ENCODE measurements at regions not wholly inside any gene's neighbourhood (a gene's known extent, or its start where the extent isn't known, plus 50 kb on each side); places are given as distances from the start of the nearest gene placed in this dataset.

- no peak for DNase-seq (ENCODE audit: low spot score in 2 of 2)
- 76 to 79% methylated on average over 10 of the region's 10 CpGs for WGBS, 2 donors
- intact Hi-C loops (cut with DNase I; ENCODE audit: low total_unique reads): no loop called here
- H3K4me3 ChIP-seq (ENCODE audit: low read depth, poor library complexity, severe bottlenecking): no peak overlapping the region
- TF ChIP-seq CTCF (IDR thresholded peaks at IDR 0.05) (no peak), POLR2A (IDR thresholded peaks at IDR 0.05) (no peak)
Observed at GRCh38 chr9:28747351-28747985, 1174.2 kb upstream of the C9orf72 start.

GRCh38 chr9:28750136-28750535 is 1176.9 kb upstream of the C9orf72 start:
- intact Hi-C loops (cut with DNase I; ENCODE audit: low total_unique reads): no loop called here
- no peak overlapping the region for H3K4me3 ChIP-seq (ENCODE audit: low read depth, poor library complexity, severe bottlenecking)
- 83 to 89% methylated on average over 2 of the region's 2 CpGs for WGBS, 2 donors

GRCh38 chr9:28758341-28758740 is 1185.1 kb upstream of the C9orf72 start:
- no peak for TF ChIP-seq POLR2A (IDR thresholded peaks at IDR 0.05)
- intact Hi-C loops (cut with DNase I; ENCODE audit: low total_unique reads): no loop called here
- no peak for DNase-seq (ENCODE audit: low spot score in 2 of 2)
- whole genome bisulfite sequencing, 2 donors: 39 to 70% methylated on average over 1 of the region's 1 CpG
- no peak overlapping the region for H3K4me3 ChIP-seq (ENCODE audit: low read depth, poor library complexity, severe bottlenecking)

More at GRCh38 chr9:28750136-28750535, 1176.9 kb upstream of the C9orf72 start:
- TF ChIP-seq POLR2A (IDR thresholded peaks at IDR 0.05): no peak
- no peak for TF ChIP-seq CTCF (IDR thresholded peaks at IDR 0.05)
- no peak for DNase-seq (ENCODE audit: low spot score in 2 of 2)

GRCh38 chr9:28758971-28759370 is 1185.7 kb upstream of the C9orf72 start:
- intact Hi-C loops (cut with DNase I; ENCODE audit: low total_unique reads): no loop called here
- no peak overlapping the region for H3K4me3 ChIP-seq (ENCODE audit: low read depth, poor library complexity, severe bottlenecking)
- WGBS, 2 donors: 83 to 84% methylated on average over 1 of the region's 1 CpG
- TF ChIP-seq CTCF (IDR thresholded peaks at IDR 0.05): no peak
- TF ChIP-seq POLR2A (IDR thresholded peaks at IDR 0.05): no peak
- no peak for DNase-seq (ENCODE audit: low spot score in 2 of 2)

GRCh38 chr9:28762167-28762566 is 1188.9 kb upstream of the C9orf72 start:
- 77 to 78% methylated on average over 1 of the region's 1 CpG for WGBS, 2 donors
- no peak for TF ChIP-seq POLR2A (IDR thresholded peaks at IDR 0.05)
- intact Hi-C loops (cut with DNase I; ENCODE audit: low total_unique reads): no loop called here
- H3K4me3 ChIP-seq (ENCODE audit: low read depth, poor library complexity, severe bottlenecking): no peak overlapping the region
- no peak for DNase-seq (ENCODE audit: low spot score in 2 of 2)

GRCh38 chr9:28764532-28764931 is 1191.3 kb upstream of the C9orf72 start:
- intact Hi-C loops (cut with DNase I; ENCODE audit: low total_unique reads): no loop called here
- TF ChIP-seq CTCF (IDR thresholded peaks at IDR 0.05) (no peak), POLR2A (IDR thresholded peaks at IDR 0.05) (no peak)
- WGBS, 2 donors: 88 to 89% methylated on average over 1 of the region's 1 CpG

GRCh38 chr9:28770226-28770625 is 1196.9 kb upstream of the C9orf72 start:
- 86 to 89% methylated on average over 4 of the region's 4 CpGs for WGBS, 2 donors
- intact Hi-C loops (cut with DNase I; ENCODE audit: low total_unique reads): no loop called here
- DNase-seq (ENCODE audit: low spot score in 2 of 2): no peak
- TF ChIP-seq POLR2A (IDR thresholded peaks at IDR 0.05) (no peak), CTCF (IDR thresholded peaks at IDR 0.05) (no peak)
- H3K4me3 ChIP-seq (ENCODE audit: low read depth, poor library complexity, severe bottlenecking): no peak overlapping the region

More at GRCh38 chr9:28764532-28764931, 1191.3 kb upstream of the C9orf72 start:
- no peak for DNase-seq (ENCODE audit: low spot score in 2 of 2)
- no peak overlapping the region for H3K4me3 ChIP-seq (ENCODE audit: low read depth, poor library complexity, severe bottlenecking)

Measured in lower leg skin (tissue), 4 donors.